ENCODE measurements at regions not wholly inside any gene's neighbourhood (a gene's known extent, or its start where the extent isn't known, plus 50 kb on each side); places are given as distances from the start of the nearest gene placed in this dataset.
"Not testable (repeated sequence)": the region's sequence is repeated elsewhere in the genome, so short reads cannot be mapped to it uniquely, and the experiment has no call there.

- DNase-seq: no peak
These were observed 159.8 kb downstream of the DPY19L2 start for GRCh38 chr12:63508543-63508942.

GRCh38 chr12:63499567-63499966, 168.7 kb downstream of the DPY19L2 start:
- no peak for DNase-seq

GRCh38 chr12:63498239-63498638, 170.1 kb downstream of the DPY19L2 start:
- DNase-seq: no peak

GRCh38 chr12:63496654-63497053, 171.6 kb downstream of the DPY19L2 start:
- no peak for DNase-seq

GRCh38 chr12:63495974-63496373, 172.3 kb downstream of the DPY19L2 start:
- no peak for DNase-seq

GRCh38 chr12:63493357-63493756, 174.9 kb downstream of the DPY19L2 start:
- DNase-seq: not testable (repeated sequence)

- DNase-seq: no peak
These were observed 188.1 kb downstream of the DPY19L2 start for GRCh38 chr12:63480186-63480585.

- DNase-seq: no peak
These were observed 198.1 kb downstream of the DPY19L2 start for GRCh38 chr12:63470161-63470560.

GRCh38 chr12:63467951-63468350, 200.3 kb downstream of the DPY19L2 start:
- no peak for DNase-seq

GRCh38 chr12:63457857-63458256, 210.4 kb downstream of the DPY19L2 start:
- DNase-seq: peak in 1 of 3 experiments; percentile 64

GRCh38 chr12:63457428-63457827, 210.9 kb downstream of the DPY19L2 start:
- peak in 1 of 3 experiments; percentile 47 for DNase-seq

- no peak for DNase-seq
These were observed 217.5 kb downstream of the DPY19L2 start for GRCh38 chr12:63450816-63451215.

GRCh38 chr12:63450334-63450733, 218.0 kb downstream of the DPY19L2 start:
- no peak for DNase-seq

- DNase-seq: peak in 1 of 3 experiments; percentile 31
These were observed 222.9 kb downstream of the DPY19L2 start for GRCh38 chr12:63445224-63445880.

GRCh38 chr12:63440048-63440447, 228.2 kb downstream of the DPY19L2 start:
- peak in 1 of 3 experiments; percentile 50 for DNase-seq

GRCh38 chr12:63434384-63434783, 233.9 kb downstream of the DPY19L2 start:
- DNase-seq: not testable (repeated sequence)

GRCh38 chr12:63427969-63428368, 240.3 kb downstream of the DPY19L2 start:
- DNase-seq: not testable (repeated sequence)

- not testable (repeated sequence) for DNase-seq
These were observed 241.3 kb downstream of the DPY19L2 start for GRCh38 chr12:63427029-63427428.

GRCh38 chr12:63424671-63425070, 243.6 kb downstream of the DPY19L2 start:
- no peak for DNase-seq

- DNase-seq: no peak
These were observed 244.5 kb downstream of the DPY19L2 start for GRCh38 chr12:63423839-63424238.

- peak; percentile 90 to 99 (median 94) for DNase-seq
These were observed 248.1 kb downstream of the DPY19L2 start for GRCh38 chr12:63420206-63420644.

- peak in 1 of 3 experiments; percentile 18 for DNase-seq
These were observed 249.1 kb downstream of the DPY19L2 start for GRCh38 chr12:63419154-63419553.

GRCh38 chr12:63416788-63417187, 251.5 kb downstream of the DPY19L2 start:
- no peak for DNase-seq

GRCh38 chr12:63415357-63415756, 252.9 kb downstream of the DPY19L2 start:
- DNase-seq: no peak

GRCh38 chr12:63410197-63410596, 258.1 kb downstream of the DPY19L2 start:
- DNase-seq: no peak

All from NCI-H1417 (cell line).